Fibroblast of villous mesenchyme (primary cell): ENCODE measurements at regions not wholly inside any gene's neighbourhood (a gene's known extent, or its start where the extent isn't known, plus 50 kb on each side); places are given as distances from the start of the nearest gene placed in this dataset.
A peak's percentile ranks its signal among the peaks of the same experiment; 100 is the strongest.

Source experiments
- DNase-seq: peaks from one replicate; pipeline ENCODE4 v3.0.0-alpha.2; 2010; ENCODE audit warnings: low read depth
- H3K4me3 ChIP-seq: 2 replicates; pipeline ENCODE4 v1.5.1; 2011; ENCODE audit warnings: low read depth, mild to moderate bottlenecking, low read length
- CTCF ChIP-seq: IDR thresholded peaks from 2 replicates; pipeline ENCODE4 v1.5.1; 2012; ENCODE audit warnings: low read depth, mild to moderate bottlenecking, low read length; ENCODE audit not compliant: insufficient read depth

DNA sequence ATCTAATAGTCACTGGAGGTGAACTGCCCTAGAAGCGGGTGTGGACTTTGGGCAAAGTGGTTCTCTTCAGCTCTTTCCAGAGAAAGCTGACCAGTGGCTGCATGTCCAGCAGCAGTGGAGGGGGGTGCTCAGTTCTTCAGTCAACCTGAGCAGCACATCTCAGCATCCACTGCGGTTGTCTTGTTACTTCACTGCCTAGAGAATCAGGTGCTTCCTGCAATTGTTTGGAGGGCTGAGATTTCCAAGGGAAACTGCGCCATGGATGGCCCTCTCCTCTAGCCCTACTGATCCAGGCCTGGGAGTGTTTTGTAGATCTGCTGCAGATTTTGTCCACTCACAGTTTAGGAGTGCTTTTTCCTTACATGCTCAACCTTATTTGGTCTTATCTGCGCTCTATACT is 65.6 kb upstream of the CFAP161 start:
- TF ChIP-seq CTCF, result no peak
- H3K4me3 ChIP-seq, result no peak overlapping the region
- no peak for DNase-seq

GRCh38 chr15:81069356-81069755 is 64.7 kb upstream of the CFAP161 start:
- DNase-seq, result no peak
- no peak overlapping the region for H3K4me3 ChIP-seq
- TF ChIP-seq CTCF, result no peak

DNA sequence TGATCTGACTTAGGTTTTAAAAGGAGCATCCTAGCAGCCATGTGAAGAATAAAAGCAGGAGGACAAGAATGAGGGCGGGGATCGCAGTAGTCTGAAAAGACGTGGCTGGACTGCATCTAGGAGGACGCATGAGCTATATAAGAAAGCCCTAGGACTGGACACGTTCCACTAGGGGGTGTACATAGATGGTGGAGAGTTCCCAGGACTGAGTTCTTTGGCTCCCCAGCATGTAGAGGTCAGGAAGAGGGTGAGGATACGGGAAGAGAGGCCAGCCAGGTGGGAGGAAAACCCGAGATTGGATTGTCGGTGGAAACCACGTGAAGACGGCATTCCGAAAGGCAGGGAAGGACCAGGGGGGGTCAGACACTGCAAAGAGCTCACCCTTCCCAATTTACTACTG is 64.2 kb upstream of the CFAP161 start:
- no peak overlapping the region for H3K4me3 ChIP-seq
- no peak for TF ChIP-seq CTCF
- DNase-seq, result no peak

DNA sequence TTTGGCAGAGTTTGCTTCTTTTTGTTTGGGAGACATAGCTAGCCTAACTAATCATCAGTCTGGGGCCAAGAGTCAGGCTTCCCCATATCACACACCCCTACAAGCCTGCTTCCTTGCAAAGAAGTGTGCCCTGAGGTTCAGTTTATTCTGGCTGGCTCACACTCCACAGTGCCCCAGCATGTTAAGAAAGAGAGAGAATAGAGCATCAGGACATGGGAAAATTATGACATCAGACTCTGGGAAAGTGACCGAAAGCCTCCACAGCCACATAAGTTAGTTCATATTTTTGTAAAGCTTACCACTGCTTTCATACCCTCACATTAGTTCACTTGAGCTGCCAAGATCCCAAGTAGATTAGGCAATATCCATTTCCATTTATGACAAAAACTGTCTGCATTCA is 63.0 kb upstream of the CFAP161 start:
- no peak for TF ChIP-seq CTCF
- no peak overlapping the region for H3K4me3 ChIP-seq
- DNase-seq, result peak; percentile 37

DNA sequence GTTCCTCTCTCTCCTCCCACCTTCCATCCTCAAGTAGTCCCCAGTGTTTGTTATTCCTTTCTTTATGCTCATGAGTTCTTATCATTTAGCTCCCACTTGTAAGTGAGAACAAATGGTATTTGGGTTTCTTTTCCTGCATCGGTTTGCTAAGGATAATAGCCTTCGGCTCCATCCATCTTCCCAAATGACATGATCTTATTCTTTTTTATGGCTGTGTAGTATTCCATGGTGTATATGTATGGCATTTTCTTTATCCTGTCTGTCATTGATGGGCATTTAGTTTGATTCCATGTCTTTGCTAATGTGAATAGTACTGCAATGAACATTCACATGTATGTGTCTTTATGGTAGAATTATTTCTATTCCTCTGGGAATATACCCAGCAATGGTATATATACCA is 62.4 kb upstream of the CFAP161 start:
- TF ChIP-seq CTCF, result no peak
- no peak overlapping the region for H3K4me3 ChIP-seq
- no peak for DNase-seq

DNA sequence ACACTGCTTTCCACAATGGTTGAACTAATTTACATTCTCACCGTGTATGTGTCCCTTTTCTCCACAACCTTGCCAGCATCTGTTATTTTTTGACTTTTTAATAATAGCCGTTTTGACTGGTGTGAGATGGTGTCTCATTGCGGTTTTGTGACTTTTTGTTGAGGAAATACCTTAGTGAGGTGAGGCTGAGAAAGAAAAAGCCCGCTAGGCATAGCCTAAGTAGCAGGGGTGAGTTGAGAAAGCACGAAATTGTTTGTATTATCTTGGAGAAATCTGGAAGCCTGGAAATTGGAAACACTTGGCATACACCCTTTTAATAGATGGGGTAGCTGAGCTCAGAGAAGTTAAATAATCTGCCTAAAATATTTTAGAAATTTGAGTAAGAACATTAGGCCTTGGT is 61.5 kb upstream of the CFAP161 start:
- TF ChIP-seq CTCF, result no peak
- no peak overlapping the region for H3K4me3 ChIP-seq
- no peak for DNase-seq

DNA sequence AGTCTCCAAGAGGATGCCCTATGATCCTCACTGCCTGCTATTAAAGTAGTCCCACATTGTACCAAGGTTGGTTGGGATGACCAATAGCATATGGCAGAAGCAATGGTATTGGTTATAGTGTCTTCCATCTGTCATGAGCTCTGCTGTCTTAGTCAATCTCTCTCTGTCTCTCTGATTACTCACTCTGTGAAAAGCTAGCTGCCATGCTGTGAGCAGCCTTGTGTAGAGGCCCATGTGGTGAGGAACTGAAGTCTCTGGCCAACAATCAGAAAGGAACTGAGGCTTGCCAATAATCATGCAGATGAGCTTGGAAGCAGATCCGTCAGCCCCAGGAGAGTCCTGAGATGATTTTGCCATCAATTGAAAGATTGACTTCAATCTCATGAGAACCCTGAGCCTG is 60.3 kb upstream of the CFAP161 start:
- TF ChIP-seq CTCF, result no peak
- no peak overlapping the region for H3K4me3 ChIP-seq
- DNase-seq, result no peak
